Brain microvascular endothelial cell (primary cell): ENCODE measurements at regions not wholly inside any gene's neighbourhood (a gene's known extent, or its start where the extent isn't known, plus 50 kb on each side); places are given as distances from the start of the nearest gene placed in this dataset.

ENCODE experiments used
- DNase-seq: peaks from one replicate; pipeline ENCODE4 v3.0.0-alpha.2; 2020
- H3K27ac ChIP-seq: fragments of 250-450 bp; sonication (Bioruptor Pico); 2 replicates; pipeline ENCODE4 v1.5.1; 2020; ENCODE audit warnings: mild to moderate bottlenecking, moderate library complexity
- H3K27me3 ChIP-seq: fragments of 250-450 bp; sonication (Bioruptor Pico); replicated peaks from 2 replicates; pipeline ENCODE4 v1.5.1; 2020; ENCODE audit warnings: mild to moderate bottlenecking
- H3K36me3 ChIP-seq: fragments of 250-450 bp; sonication (Bioruptor Pico); replicated peaks from 2 replicates; pipeline ENCODE4 v1.5.1; 2020; ENCODE audit warnings: mild to moderate bottlenecking
- H3K4me3 ChIP-seq: 2 replicates; pipeline ENCODE4 v1.5.1; 2011; ENCODE audit warnings: low read depth, mild to moderate bottlenecking, control low read depth, low read length, moderate library complexity
- CTCF ChIP-seq: IDR thresholded peaks from 2 replicates; pipeline ENCODE4 v1.5.1; 2011; ENCODE audit warnings: low read depth, mild to moderate bottlenecking, moderate library complexity, low read length, control low read depth, inconsistent platforms; ENCODE audit errors: missing control alignments
- in situ Hi-C: cut with HindIII; loops from 2 replicates; pipeline ENCODE4 v1.10.0; 2017; ENCODE audit warnings: low sequenced_read_pairs, low pct_ligation_motif_present

GRCh38 chr4:137253949-137254348 lies 278.3 kb downstream of the PCDH18 start:
- no peaks in the 10 kb centered on the region for H3K36me3 ChIP-seq
- no peak for TF ChIP-seq CTCF
- peak; percentile 36 for DNase-seq
- H3K27ac ChIP-seq, result no peak overlapping the region
- H3K4me3 ChIP-seq, result no peak overlapping the region
- in situ Hi-C loops, result no loop called here
- no peaks in the 10 kb centered on the region for H3K27me3 ChIP-seq

DNA sequence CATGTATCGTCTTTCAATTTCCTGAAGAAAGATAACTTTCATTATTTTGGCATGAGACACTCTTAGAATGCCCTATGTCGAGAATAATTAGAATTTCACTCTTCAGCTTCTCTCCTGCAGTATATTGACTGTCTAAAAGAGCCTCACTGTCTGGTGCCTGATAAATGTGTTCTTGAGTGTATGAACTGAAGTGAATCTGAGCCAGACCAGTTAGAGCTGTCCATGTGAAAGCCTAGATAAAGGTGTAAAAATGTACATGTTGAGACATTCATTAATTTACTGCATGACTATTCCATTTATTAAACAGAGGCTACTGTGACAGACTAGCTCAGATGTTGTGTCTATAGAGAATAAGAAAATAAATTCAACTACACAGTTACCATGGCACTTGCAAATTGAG lies 283.2 kb downstream of the PCDH18 start:
- no peak for TF ChIP-seq CTCF
- no peak for DNase-seq
- Histone ChIP-seq H3K27ac (no peak overlapping the region), H3K36me3 (no peaks in the 10 kb centered on the region), H3K4me3 (no peak overlapping the region), H3K27me3 (no peaks in the 10 kb centered on the region)
- in situ Hi-C loops, result no loop called here

DNA sequence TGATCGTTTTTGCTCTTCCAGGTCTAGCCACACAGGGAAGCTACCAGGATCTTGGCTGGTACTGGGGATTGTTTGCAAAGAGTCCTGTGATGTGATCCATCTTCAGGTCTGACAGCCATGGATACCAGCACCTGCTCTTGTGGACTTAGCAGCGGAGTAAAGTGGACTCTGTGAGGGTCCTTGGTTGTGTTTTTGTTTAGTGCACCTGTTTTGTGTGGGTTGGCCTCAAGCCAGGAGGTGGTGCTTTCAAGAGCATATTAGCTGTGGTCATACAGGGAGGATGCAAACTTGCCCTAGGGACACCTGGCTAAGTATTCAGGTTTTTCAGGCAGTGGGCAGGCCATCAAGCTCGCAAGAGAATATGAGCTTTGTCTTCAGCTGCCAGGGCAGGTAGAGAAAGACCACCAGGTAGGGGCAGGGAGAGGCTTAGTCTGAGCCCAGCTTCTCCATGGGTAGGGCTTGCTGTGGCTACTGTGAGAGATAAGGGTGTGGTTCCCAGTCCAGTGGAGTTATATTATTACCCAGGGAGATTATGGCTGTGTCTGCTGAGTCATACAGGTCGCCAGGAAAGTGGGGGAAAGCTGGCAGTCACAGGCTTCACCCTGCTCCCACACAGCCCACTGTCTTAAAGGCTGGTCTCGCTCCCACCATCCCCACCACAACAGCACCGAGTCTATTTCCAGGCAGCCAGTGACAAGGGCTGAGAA lies 293.7 kb downstream of the PCDH18 start:
- H3K36me3 ChIP-seq, result no peaks in the 10 kb centered on the region
- no peak for TF ChIP-seq CTCF
- no peak for DNase-seq

DNA sequence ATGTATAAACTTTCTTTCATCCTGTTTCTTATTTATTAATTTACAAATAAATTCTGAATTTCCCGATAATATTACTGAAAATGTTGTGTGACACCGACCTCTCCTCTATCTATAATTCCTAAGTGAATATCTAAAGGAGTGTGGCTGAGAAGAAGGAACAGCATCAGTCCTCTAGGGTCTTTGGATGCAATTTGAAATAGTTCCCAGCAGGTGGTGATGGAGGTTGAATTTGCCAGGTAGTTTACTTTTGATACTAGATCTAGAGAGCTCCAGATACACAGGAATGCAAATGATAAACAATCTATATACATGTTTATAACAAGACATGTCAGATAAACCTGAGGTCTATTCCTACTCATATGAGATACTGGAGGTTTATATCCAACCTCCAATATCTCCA lies 305.4 kb downstream of the PCDH18 start:
- no peak overlapping the region for H3K4me3 ChIP-seq
- H3K27ac ChIP-seq, result no peak overlapping the region
- H3K36me3 ChIP-seq, result no peaks in the 10 kb centered on the region
- in situ Hi-C loops, result no loop called here
- DNase-seq, result no peak
- H3K27me3 ChIP-seq, result no peaks in the 10 kb centered on the region
- peak; percentile 56 for TF ChIP-seq CTCF

More for the DNA sequence above, 293.7 kb downstream of the PCDH18 start:
- no peaks in the 10 kb centered on the region for H3K27me3 ChIP-seq
- H3K4me3 ChIP-seq, result no peak overlapping the region
- H3K27ac ChIP-seq, result no peak overlapping the region
- in situ Hi-C loops, result no loop called here

GRCh38 chr4:137226221-137226620 lies 306.1 kb downstream of the PCDH18 start:
- Histone ChIP-seq H3K27me3 (no peaks in the 10 kb centered on the region), H3K4me3 (no peak overlapping the region), H3K36me3 (no peaks in the 10 kb centered on the region), H3K27ac (no peak overlapping the region)
- DNase-seq, result no peak
- no peak for TF ChIP-seq CTCF
- in situ Hi-C loops, result no loop called here
